Ishikawa (cell line): ENCODE measurements at regions not wholly inside any gene's neighbourhood (a gene's known extent, or its start where the extent isn't known, plus 50 kb on each side); places are given as distances from the start of the nearest gene placed in this dataset.

Experiments used
- CEBPB ChIP-seq: IDR thresholded peaks from 2 replicates; pipeline ENCODE4 v1.6.1; 2012
- CREB1 ChIP-seq: IDR thresholded peaks from 2 replicates; pipeline ENCODE4 v1.6.1; 2012; ENCODE audit warnings: low read depth
- EGR1 ChIP-seq: IDR thresholded peaks from 2 replicates; pipeline ENCODE4 v1.6.1; 2012
- EP300 ChIP-seq: IDR thresholded peaks from 2 replicates; pipeline ENCODE4 v1.6.1; 2012; ENCODE audit warnings: borderline replicate concordance
- FOXM1 ChIP-seq: IDR thresholded peaks from 2 replicates; pipeline ENCODE4 v1.6.1; 2012; ENCODE audit warnings: low read depth, borderline replicate concordance
- NFIC ChIP-seq: IDR thresholded peaks from 2 replicates; pipeline ENCODE4 v1.6.1; 2012
- RAD21 ChIP-seq: IDR thresholded peaks from 2 replicates; pipeline ENCODE4 v1.6.1; 2012; ENCODE audit warnings: low read depth
- TAF1 ChIP-seq: IDR thresholded peaks from 2 replicates; pipeline ENCODE4 v1.6.1; 2012; ENCODE audit warnings: low read depth, mild to moderate bottlenecking
- TCF12 ChIP-seq: IDR thresholded peaks from 2 replicates; pipeline ENCODE4 v1.6.1; 2012; ENCODE audit warnings: low read depth
- TEAD4 ChIP-seq: IDR thresholded peaks from 2 replicates; pipeline ENCODE4 v1.6.1; 2012
- YY1 ChIP-seq: IDR thresholded peaks from 2 replicates; pipeline ENCODE4 v1.6.1; 2012; ENCODE audit warnings: low read depth
- ZBTB7A ChIP-seq: IDR thresholded peaks from 2 replicates; pipeline ENCODE4 v1.6.1; 2012; ENCODE audit warnings: low read depth
- TF ChIP-seq, protein P1 (sequence below): IDR thresholded peaks from 2 replicates; pipeline ENCODE4 v1.6.1; 2012
- TF ChIP-seq, protein P2 (sequence below): IDR thresholded peaks from 2 replicates; pipeline ENCODE4 v1.6.1; 2012
- TF ChIP-seq, protein P3 (sequence below): IDR thresholded peaks from 2 replicates; pipeline ENCODE4 v1.6.1; 2012; ENCODE audit warnings: low read depth, mild to moderate bottlenecking

DNA sequence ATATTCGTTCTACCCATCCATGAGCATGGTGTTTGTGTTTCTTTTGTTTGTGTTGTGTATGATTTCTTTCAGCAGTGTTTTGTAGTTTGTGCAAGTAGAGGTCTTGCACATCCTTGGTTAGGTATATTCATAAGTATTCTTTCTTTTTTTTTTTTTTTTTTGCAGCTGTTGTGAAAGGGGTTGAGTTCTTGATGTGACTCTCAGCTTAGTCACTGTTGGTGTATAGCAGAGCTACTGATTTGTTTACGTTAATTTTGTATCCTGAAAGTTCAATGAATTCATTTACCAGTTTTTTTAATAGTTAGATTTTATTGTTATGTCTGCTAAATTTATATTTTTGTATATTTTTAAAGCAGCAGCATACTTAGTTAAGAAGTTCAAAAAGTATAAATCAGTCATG lies 834.4 kb upstream of the NRXN1 start:
- no peak for TF ChIP-seq EP300
- TF ChIP-seq TAF1, result no peak
- no peak for TF ChIP-seq TCF12
- no peak for TF ChIP-seq YY1
- TF ChIP-seq NFIC, result no peak
- TF ChIP-seq RAD21, result no peak
- TF ChIP-seq, protein P1, sequence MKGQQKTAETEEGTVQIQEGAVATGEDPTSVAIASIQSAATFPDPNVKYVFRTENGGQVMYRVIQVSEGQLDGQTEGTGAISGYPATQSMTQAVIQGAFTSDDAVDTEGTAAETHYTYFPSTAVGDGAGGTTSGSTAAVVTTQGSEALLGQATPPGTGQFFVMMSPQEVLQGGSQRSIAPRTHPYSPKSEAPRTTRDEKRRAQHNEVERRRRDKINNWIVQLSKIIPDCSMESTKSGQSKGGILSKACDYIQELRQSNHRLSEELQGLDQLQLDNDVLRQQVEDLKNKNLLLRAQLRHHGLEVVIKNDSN, result no peak
- TF ChIP-seq EGR1, result no peak
- no peak for TF ChIP-seq ZBTB7A
- TF ChIP-seq, protein P2, sequence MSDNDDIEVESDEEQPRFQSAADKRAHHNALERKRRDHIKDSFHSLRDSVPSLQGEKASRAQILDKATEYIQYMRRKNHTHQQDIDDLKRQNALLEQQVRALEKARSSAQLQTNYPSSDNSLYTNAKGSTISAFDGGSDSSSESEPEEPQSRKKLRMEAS, result no peak
- no peak for TF ChIP-seq CEBPB
- TF ChIP-seq TEAD4, result no peak
- no peak for TF ChIP-seq CREB1
- no peak for TF ChIP-seq FOXM1
- TF ChIP-seq, protein P3, sequence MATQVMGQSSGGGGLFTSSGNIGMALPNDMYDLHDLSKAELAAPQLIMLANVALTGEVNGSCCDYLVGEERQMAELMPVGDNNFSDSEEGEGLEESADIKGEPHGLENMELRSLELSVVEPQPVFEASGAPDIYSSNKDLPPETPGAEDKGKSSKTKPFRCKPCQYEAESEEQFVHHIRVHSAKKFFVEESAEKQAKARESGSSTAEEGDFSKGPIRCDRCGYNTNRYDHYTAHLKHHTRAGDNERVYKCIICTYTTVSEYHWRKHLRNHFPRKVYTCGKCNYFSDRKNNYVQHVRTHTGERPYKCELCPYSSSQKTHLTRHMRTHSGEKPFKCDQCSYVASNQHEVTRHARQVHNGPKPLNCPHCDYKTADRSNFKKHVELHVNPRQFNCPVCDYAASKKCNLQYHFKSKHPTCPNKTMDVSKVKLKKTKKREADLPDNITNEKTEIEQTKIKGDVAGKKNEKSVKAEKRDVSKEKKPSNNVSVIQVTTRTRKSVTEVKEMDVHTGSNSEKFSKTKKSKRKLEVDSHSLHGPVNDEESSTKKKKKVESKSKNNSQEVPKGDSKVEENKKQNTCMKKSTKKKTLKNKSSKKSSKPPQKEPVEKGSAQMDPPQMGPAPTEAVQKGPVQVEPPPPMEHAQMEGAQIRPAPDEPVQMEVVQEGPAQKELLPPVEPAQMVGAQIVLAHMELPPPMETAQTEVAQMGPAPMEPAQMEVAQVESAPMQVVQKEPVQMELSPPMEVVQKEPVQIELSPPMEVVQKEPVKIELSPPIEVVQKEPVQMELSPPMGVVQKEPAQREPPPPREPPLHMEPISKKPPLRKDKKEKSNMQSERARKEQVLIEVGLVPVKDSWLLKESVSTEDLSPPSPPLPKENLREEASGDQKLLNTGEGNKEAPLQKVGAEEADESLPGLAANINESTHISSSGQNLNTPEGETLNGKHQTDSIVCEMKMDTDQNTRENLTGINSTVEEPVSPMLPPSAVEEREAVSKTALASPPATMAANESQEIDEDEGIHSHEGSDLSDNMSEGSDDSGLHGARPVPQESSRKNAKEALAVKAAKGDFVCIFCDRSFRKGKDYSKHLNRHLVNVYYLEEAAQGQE, result no peak

DNA sequence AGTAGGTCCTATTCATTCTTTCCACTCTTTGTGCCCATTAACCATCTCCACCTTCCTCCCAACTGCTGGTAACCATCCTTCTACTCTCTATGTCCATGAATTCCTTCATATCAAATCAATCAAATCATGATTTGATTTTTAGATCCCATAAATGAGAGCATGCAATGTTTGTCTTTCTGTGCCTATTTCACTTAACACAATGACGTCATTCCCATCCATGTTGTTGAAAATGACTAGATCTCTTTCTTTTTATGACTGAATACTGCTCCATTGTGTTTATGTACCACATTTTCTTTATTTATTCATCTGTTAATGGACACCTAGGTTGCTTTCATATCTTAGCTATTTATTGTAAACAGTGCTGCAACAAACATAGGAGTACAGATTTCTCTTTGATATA lies 827.3 kb upstream of the NRXN1 start:
- no peak for TF ChIP-seq FOXM1
- no peak for TF ChIP-seq TAF1
- no peak for TF ChIP-seq EP300
- TF ChIP-seq, protein P2, result no peak
- TF ChIP-seq, protein P3, result no peak
- no peak for TF ChIP-seq TCF12
- TF ChIP-seq ZBTB7A, result no peak
- TF ChIP-seq RAD21, result no peak
- TF ChIP-seq YY1, result no peak
- no peak for TF ChIP-seq EGR1
- TF ChIP-seq, protein P1, result no peak
- TF ChIP-seq CREB1, result no peak
- no peak for TF ChIP-seq CEBPB
- no peak for TF ChIP-seq TEAD4
- TF ChIP-seq NFIC, result no peak

DNA sequence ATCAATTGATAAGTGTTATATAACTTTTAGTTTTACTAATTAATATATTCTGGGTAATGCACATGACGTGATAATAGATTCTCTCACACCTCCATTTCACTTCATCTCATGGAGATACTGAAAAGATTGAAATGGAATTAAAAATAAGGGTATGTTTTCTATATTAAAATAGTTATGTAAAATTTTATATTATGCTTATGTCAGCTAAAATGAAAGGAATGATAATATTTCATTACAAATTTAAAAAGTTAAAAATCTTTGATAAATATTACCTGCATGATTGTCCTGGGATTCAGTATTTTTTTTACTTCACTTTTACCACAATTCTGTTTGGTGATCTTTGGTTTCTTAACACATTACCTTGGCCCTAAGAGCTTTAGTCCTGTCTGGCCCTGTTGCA lies 823.8 kb upstream of the NRXN1 start:
- no peak for TF ChIP-seq TEAD4
- no peak for TF ChIP-seq FOXM1
- TF ChIP-seq EGR1, result no peak
- no peak for TF ChIP-seq YY1
- no peak for TF ChIP-seq NFIC
- TF ChIP-seq ZBTB7A, result no peak
- TF ChIP-seq TCF12, result no peak

DNA sequence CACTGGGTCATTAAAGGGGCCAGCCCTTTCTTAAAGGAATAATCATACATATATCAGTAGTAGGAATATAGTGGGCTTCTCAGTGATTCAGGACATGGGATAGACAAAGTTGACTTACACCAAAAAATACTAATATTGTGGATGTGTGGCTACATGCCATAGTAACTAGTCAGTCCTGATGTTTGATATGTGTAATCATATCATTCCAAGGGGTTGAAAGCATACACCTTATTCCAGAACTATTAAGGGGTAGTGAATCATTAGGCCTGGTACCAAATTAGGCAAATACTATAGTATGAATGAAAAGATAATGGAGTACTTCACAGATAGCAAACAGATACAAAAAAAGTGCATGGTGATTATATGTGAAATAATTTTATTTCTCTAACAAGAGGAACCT lies 814.9 kb upstream of the NRXN1 start:
- no peak for TF ChIP-seq TCF12
- TF ChIP-seq NFIC, result no peak
- TF ChIP-seq CEBPB, result no peak
- no peak for TF ChIP-seq EGR1
- no peak for TF ChIP-seq RAD21
- TF ChIP-seq FOXM1, result no peak

DNA sequence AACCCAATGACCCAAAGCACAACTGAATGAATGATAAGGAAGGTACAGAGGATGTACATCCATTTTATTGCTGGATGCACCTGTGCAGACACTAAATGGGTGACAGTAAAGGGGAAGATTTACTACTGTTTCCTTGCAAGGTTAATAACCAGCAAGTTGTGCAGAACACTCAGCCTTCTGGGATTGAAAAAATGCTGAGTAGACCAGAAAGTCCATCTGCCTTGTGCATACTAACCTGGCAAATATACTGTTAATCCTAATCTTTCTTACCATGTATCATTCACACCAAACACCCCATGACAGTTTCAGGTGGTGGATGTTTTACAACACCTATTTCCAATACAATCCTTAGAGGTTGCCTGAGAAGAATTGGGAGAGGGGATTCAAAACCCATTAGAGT lies 814.1 kb upstream of the NRXN1 start:
- TF ChIP-seq, protein P1, result no peak
- TF ChIP-seq, protein P2, result no peak
- TF ChIP-seq FOXM1 (no peak), RAD21 (no peak), CEBPB (no peak), NFIC (no peak), EGR1 (no peak), CREB1 (no peak), TCF12 (no peak), TAF1 (no peak), YY1 (no peak), EP300 (no peak), ZBTB7A (no peak), TEAD4 (no peak)
- TF ChIP-seq, protein P3, result no peak
